ENCODE measurements at regions not wholly inside any gene's neighbourhood (a gene's known extent, or its start where the extent isn't known, plus 50 kb on each side); places are given as distances from the start of the nearest gene placed in this dataset.
"Not testable (repeated sequence)": the region's sequence is repeated elsewhere in the genome, so short reads cannot be mapped to it uniquely, and the experiment has no call there.

- no peak for ATAC-seq
- Mint-ChIP-seq H3K9me3 (peaks cover 7% of the 10 kb centered on the region), H3K4me1 (no peaks in the 10 kb centered on the region), H3K27ac (no peak overlapping the region), H3K4me3 (no peak overlapping the region), H3K27me3 (no peaks in the 10 kb centered on the region), H3K36me3 (no peaks in the 10 kb centered on the region)
These were observed 1401.9 kb downstream of the SLITRK1 start for GRCh38 chr13:82480415-82480814.

DNA sequence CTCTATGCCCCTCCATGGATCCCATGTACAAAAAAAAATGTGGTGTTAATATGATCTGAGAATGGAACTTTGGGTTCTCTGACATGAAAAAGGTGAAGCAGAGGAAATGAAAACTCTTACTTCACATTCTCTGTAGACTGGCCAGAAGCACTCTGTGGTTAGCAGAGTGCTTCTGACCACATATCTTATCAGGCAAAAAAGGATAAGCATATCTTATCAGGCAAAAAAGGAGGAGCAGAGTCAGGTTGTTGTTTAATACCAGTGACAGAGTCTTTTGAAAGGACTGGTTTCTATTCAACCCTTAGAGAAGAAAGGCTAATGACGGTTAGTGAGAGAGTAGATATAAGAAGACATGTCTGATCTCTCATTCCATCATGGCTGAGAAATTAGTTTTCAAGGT lies 1404.8 kb downstream of the SLITRK1 start:
- no peak overlapping the region for H3K4me3 Mint-ChIP-seq
- no peaks in the 10 kb centered on the region for H3K4me1 Mint-ChIP-seq
- ATAC-seq = no peak
- H3K27me3 Mint-ChIP-seq = no peaks in the 10 kb centered on the region
- peaks cover 9% of the 10 kb centered on the region for H3K9me3 Mint-ChIP-seq
- no peaks in the 10 kb centered on the region for H3K36me3 Mint-ChIP-seq
- H3K27ac Mint-ChIP-seq = no peak overlapping the region

DNA sequence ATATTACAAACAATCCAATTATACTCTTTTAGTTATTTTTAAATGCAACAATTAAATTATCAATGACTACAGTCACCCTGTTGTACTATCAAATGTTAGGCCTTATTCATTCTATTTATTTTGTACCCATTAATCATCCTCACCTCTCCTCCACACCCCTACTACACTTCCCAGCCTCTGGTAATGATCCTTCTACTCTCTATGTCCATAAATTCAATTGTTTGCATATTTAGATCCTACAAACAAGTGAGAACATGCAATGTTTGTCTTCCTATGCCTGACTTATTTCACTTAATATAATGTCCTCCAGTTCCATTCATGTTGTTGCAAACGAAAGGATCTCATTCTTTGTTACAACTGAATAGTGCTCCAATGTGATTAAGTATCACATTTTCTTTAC lies 1414.6 kb downstream of the SLITRK1 start:
- Mint-ChIP-seq H3K27ac (no peak overlapping the region), H3K9me3 (peaks cover 10% of the 10 kb centered on the region), H3K27me3 (no peaks in the 10 kb centered on the region), H3K36me3 (no peaks in the 10 kb centered on the region), H3K4me1 (no peaks in the 10 kb centered on the region), H3K4me3 (no peak overlapping the region)
- no peak for ATAC-seq

- not testable (repeated sequence) for H3K4me1 Mint-ChIP-seq, ATAC-seq, H3K4me3 Mint-ChIP-seq, H3K27ac Mint-ChIP-seq, H3K27me3 Mint-ChIP-seq, H3K36me3 Mint-ChIP-seq
- peaks cover 14% of the 10 kb centered on the region for H3K9me3 Mint-ChIP-seq
These were observed 1422.7 kb downstream of the SLITRK1 start for GRCh38 chr13:82459575-82459974.

- ATAC-seq = no peak
- no peaks in the 10 kb centered on the region for H3K36me3 Mint-ChIP-seq
- H3K27ac Mint-ChIP-seq = no peak overlapping the region
- H3K27me3 Mint-ChIP-seq = no peaks in the 10 kb centered on the region
- H3K9me3 Mint-ChIP-seq = peaks cover 14% of the 10 kb centered on the region
- no peak overlapping the region for H3K4me3 Mint-ChIP-seq
- no peaks in the 10 kb centered on the region for H3K4me1 Mint-ChIP-seq
These were observed 1424.1 kb downstream of the SLITRK1 start for GRCh38 chr13:82458169-82458568.

- H3K9me3 Mint-ChIP-seq = peaks cover 14% of the 10 kb centered on the region
- H3K36me3 Mint-ChIP-seq, H3K4me3 Mint-ChIP-seq, H3K4me1 Mint-ChIP-seq, H3K27ac Mint-ChIP-seq, H3K27me3 Mint-ChIP-seq, ATAC-seq: not testable (repeated sequence)
These were observed 1424.7 kb downstream of the SLITRK1 start for GRCh38 chr13:82457548-82457947.

DNA sequence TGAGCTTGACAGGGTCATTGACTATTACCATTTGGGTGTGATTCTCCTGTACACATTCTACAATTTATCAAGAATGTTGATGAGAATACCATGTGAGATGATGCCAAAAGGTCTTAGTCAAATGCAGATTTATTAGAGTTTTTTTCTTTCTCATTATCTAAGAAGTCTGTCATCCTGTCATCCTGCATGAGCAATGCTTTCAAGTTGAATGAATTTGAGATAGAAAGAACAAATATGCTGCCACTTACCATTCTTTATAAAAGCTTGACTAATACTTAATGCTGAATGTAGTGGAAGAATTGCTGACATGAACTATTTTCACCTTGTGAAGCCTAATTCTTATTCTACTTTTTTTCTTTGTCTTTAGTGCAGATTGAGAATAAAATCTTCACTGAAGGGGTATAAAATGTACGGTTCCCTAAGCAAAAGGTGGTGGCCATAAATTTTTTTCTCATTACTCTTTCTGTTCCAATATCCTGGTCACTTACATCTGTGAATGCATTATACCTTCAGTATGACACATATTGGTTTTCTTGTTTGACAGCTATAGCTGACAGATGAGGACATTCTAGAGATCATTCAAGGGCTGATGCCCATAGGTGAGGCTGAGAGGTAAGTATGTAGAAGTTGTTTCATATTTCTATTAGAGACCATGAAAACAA lies 1434.7 kb downstream of the SLITRK1 start:
- H3K4me3 Mint-ChIP-seq = no peak overlapping the region
- no peaks in the 10 kb centered on the region for H3K9me3 Mint-ChIP-seq
- H3K36me3 Mint-ChIP-seq = no peaks in the 10 kb centered on the region
- H3K27ac Mint-ChIP-seq = no peak overlapping the region
- ATAC-seq = no peak
- H3K27me3 Mint-ChIP-seq = no peaks in the 10 kb centered on the region
- H3K4me1 Mint-ChIP-seq = no peaks in the 10 kb centered on the region

GRCh38 chr13:82439159-82439904 lies 1442.9 kb downstream of the SLITRK1 start:
- Mint-ChIP-seq H3K4me1 (no peaks in the 10 kb centered on the region), H3K27me3 (no peaks in the 10 kb centered on the region), H3K4me3 (no peak overlapping the region), H3K36me3 (no peaks in the 10 kb centered on the region), H3K9me3 (peaks cover 8% of the 10 kb centered on the region), H3K27ac (no peak overlapping the region)
- ATAC-seq = no peak

GRCh38 chr13:82438320-82438719 lies 1444.0 kb downstream of the SLITRK1 start:
- Mint-ChIP-seq H3K4me1 (no peaks in the 10 kb centered on the region), H3K4me3 (no peak overlapping the region), H3K27ac (no peak overlapping the region), H3K36me3 (no peaks in the 10 kb centered on the region), H3K27me3 (no peaks in the 10 kb centered on the region), H3K9me3 (peaks cover 8% of the 10 kb centered on the region)
- no peak for ATAC-seq

DNA sequence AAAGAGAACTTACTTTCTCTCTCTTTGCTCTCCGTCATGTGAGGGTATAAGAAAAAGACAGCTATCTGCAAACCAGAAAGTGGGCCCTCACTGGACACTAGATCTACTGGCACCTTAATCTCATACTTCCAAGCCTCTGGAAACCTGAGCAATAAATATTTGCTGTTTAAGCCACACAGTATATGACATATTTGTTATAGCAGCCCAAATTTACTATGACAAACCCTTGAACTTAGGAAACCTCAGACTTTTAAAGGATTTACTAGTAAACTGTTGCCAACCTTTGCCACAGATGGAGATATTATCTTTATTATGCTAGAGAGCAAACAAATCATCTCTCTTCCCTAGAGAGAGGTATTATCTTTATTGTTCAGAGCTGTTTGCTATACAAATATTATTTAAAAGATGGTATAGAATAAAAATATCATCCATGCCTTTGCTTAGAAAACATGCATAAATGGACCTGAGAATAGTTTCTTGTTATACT lies 1446.1 kb downstream of the SLITRK1 start:
- H3K27ac Mint-ChIP-seq = no peak overlapping the region
- peaks cover 10% of the 10 kb centered on the region for H3K9me3 Mint-ChIP-seq
- ATAC-seq = no peak
- H3K4me1 Mint-ChIP-seq = no peaks in the 10 kb centered on the region
- H3K36me3 Mint-ChIP-seq = no peaks in the 10 kb centered on the region
- no peaks in the 10 kb centered on the region for H3K27me3 Mint-ChIP-seq
- no peak overlapping the region for H3K4me3 Mint-ChIP-seq

GRCh38 chr13:82432949-82433348 lies 1449.3 kb downstream of the SLITRK1 start:
- no peak for ATAC-seq
- Mint-ChIP-seq H3K9me3 (peaks cover 9% of the 10 kb centered on the region), H3K27ac (no peak overlapping the region), H3K4me1 (no peaks in the 10 kb centered on the region), H3K27me3 (no peaks in the 10 kb centered on the region), H3K36me3 (no peaks in the 10 kb centered on the region), H3K4me3 (no peak overlapping the region)

- Mint-ChIP-seq H3K36me3 (no peaks in the 10 kb centered on the region), H3K4me1 (no peaks in the 10 kb centered on the region), H3K27ac (no peak overlapping the region), H3K27me3 (no peaks in the 10 kb centered on the region), H3K9me3 (peaks cover 3% of the 10 kb centered on the region), H3K4me3 (no peak overlapping the region)
- ATAC-seq = no peak
These were observed 1469.5 kb downstream of the SLITRK1 start for GRCh38 chr13:82412749-82413148.

DNA sequence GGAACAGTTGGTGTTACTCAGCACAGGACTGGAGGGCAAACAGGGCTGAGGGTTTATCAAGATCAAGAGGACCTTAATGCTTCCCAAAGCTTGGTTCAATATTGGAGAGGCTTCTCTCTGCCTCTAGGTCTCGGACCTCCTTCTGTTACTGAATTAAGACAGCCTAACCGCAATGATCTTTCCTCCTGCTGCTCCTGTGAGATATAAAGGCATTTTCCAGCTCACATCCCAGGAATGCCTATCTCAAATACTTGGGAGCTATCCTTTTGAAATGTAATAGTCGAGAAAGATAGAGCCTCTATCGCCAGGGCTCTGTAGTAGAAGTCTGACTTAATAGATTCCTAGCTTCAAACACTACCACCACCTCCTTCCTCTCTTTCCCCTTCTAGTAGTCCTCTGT lies 1475.0 kb downstream of the SLITRK1 start:
- Mint-ChIP-seq H3K4me1 (no peaks in the 10 kb centered on the region), H3K4me3 (no peak overlapping the region), H3K9me3 (peaks cover 11% of the 10 kb centered on the region), H3K36me3 (no peaks in the 10 kb centered on the region), H3K27me3 (no peaks in the 10 kb centered on the region), H3K27ac (no peak overlapping the region)
- ATAC-seq = no peak

DNA sequence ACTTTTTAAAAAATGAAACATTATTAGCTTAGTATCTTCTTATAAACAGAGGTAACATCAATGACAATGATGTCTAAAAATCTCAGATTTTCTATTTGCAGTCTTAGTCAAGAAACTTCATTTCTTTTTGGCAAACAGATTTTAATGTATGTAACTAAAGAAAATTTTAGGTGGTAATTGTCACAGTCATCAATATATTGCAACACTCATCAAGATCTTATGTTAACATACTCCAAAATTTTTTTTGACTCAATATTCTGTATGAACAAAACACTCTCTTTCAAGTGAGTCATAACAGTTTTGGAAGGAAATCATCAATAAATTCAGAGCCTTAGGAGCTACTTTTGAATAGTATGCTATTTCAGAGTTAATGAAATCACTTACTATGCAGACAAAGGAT lies 1507.6 kb downstream of the SLITRK1 start:
- ATAC-seq = no peak
- Mint-ChIP-seq H3K27me3 (no peaks in the 10 kb centered on the region), H3K4me1 (no peaks in the 10 kb centered on the region), H3K27ac (no peak overlapping the region), H3K9me3 (no peaks in the 10 kb centered on the region), H3K4me3 (no peak overlapping the region), H3K36me3 (no peaks in the 10 kb centered on the region)

DNA sequence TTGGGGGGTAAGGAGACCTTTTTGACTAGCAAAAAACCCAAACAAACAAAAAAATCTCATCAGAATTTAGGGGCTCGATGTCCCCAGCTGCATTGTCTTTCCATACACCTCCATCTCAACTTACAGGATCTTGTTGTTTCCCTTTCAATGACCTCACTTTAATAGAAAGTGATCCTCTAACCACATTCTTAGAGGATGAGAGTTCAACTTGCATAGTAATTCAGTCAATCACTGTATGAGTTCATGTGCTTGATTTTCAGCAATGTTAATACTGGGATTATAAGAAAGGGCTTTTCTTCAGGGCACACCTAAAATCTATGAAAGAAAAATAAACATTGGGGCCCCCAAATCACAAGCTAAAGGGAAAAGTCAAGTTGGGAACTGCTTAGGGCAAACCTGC lies 1512.0 kb downstream of the SLITRK1 start:
- Mint-ChIP-seq H3K4me3 (no peak overlapping the region), H3K27ac (no peak overlapping the region), H3K27me3 (no peaks in the 10 kb centered on the region), H3K9me3 (no peaks in the 10 kb centered on the region), H3K4me1 (no peaks in the 10 kb centered on the region), H3K36me3 (no peaks in the 10 kb centered on the region)
- no peak for ATAC-seq

GRCh38 chr13:82364525-82364924 lies 1517.7 kb downstream of the SLITRK1 start:
- ATAC-seq = no peak
- Mint-ChIP-seq H3K4me3 (no peak overlapping the region), H3K4me1 (no peaks in the 10 kb centered on the region), H3K27me3 (no peaks in the 10 kb centered on the region), H3K9me3 (no peaks in the 10 kb centered on the region), H3K36me3 (no peaks in the 10 kb centered on the region), H3K27ac (no peak overlapping the region)
